Tibial nerve (tissue), 4 donors: ENCODE measurements at regions not wholly inside any gene's neighbourhood (a gene's known extent, or its start where the extent isn't known, plus 50 kb on each side); places are given as distances from the start of the nearest gene placed in this dataset.

Source experiments
- CTCF ChIP-seq, 5 experiments: fragments of 200-600 bp in 3 of 5; fragments of 450-650 bp in 2 of 5; sonication (generic) in 3 of 5; IDR thresholded peaks; one replicate each; pipeline ENCODE4 v1.5.1; 2016 to 2019; ENCODE audit warnings: antibody characterized with exemption in 5 of 5, mild to moderate bottlenecking in 3 of 5, moderate library complexity in 2 of 5
- EP300 ChIP-seq, 2 donors: sonication (generic); formaldehyde crosslinking; IDR thresholded peaks; one replicate each; pipeline ENCODE4 v1.6.1; 2017; ENCODE audit warnings: antibody characterized with exemption in 2 of 2, mild to moderate bottlenecking in 1 of 2
- POLR2A ChIP-seq, 2 donors: fragments of 450-650 bp; IDR thresholded peaks; one replicate each; pipeline ENCODE4 v1.6.1; 2017; ENCODE audit warnings: antibody characterized with exemption in 2 of 2, mild to moderate bottlenecking in 2 of 2, moderate library complexity in 2 of 2

- TF ChIP-seq CTCF (IDR thresholded peaks at IDR 0.05) (no peak), EP300 (IDR thresholded peaks at IDR 0.05) (no peak), POLR2A (IDR thresholded peaks at IDR 0.05) (no peak)
Observed at GRCh38 chr12:131333136-131333535, 377.8 kb upstream of the SFSWAP start.
